Esophagus (tissue), 2 donors: ENCODE measurements at regions not wholly inside any gene's neighbourhood (a gene's known extent, or its start where the extent isn't known, plus 50 kb on each side); places are given as distances from the start of the nearest gene placed in this dataset.
"Not testable (repeated sequence)": the region's sequence is repeated elsewhere in the genome, so short reads cannot be mapped to it uniquely, and the experiment has no call there.

ENCODE experiments used
- H3K27ac ChIP-seq, 2 donors: one replicate each; pipeline ENCODE4 v1.5.1; 2013; ENCODE audit warnings: low read depth in 2 of 2, mild to moderate bottlenecking in 2 of 2, inconsistent platforms in 1 of 2, low read length in 1 of 2, moderate library complexity in 1 of 2
- H3K27me3 ChIP-seq, 2 donors: one replicate each; pipeline ENCODE4 v1.6.1; 2013; ENCODE audit warnings: low read length in 2 of 2, control low read depth in 1 of 2, mild to moderate bottlenecking in 1 of 2; ENCODE audit not compliant: insufficient read depth in 2 of 2, control insufficient read depth in 1 of 2
- H3K36me3 ChIP-seq, 2 donors: one replicate each; pipeline ENCODE4 v1.6.1; 2013; ENCODE audit warnings: low read length in 1 of 2; ENCODE audit not compliant: control insufficient read depth in 2 of 2, insufficient read depth in 2 of 2
- H3K4me1 ChIP-seq, 2 donors: one replicate each; pipeline ENCODE4 v1.6.1; 2013; ENCODE audit warnings: low read length in 1 of 2; ENCODE audit not compliant: control insufficient read depth in 2 of 2, insufficient read depth in 2 of 2
- H3K4me3 ChIP-seq, 2 donors: one replicate each; pipeline ENCODE4 v1.5.1; 2013; ENCODE audit warnings: low read length in 2 of 2, mild to moderate bottlenecking in 2 of 2, low read depth in 1 of 2, moderate library complexity in 1 of 2
- H3K9me3 ChIP-seq, 2 donors: one replicate each; pipeline ENCODE4 v1.6.1; 2013; ENCODE audit warnings: mild to moderate bottlenecking in 2 of 2, low read depth in 1 of 2, low read length in 1 of 2, moderate library complexity in 1 of 2; ENCODE audit not compliant: control insufficient read depth in 2 of 2, insufficient read depth in 1 of 2
- WGBS, 2 donors: extraction: QIAGEN DNeasy Blood & Tissue Kit; methylation state at CpG; one replicate each; pipeline ENCODE4 v1.1.7; 2013; 5-methylcytosine and 5-hydroxymethylcytosine counted together
- donor health status: healthy with polysubstance abuse.
- donor health status: Bipolar disorder and iron deficiency.

DNA sequence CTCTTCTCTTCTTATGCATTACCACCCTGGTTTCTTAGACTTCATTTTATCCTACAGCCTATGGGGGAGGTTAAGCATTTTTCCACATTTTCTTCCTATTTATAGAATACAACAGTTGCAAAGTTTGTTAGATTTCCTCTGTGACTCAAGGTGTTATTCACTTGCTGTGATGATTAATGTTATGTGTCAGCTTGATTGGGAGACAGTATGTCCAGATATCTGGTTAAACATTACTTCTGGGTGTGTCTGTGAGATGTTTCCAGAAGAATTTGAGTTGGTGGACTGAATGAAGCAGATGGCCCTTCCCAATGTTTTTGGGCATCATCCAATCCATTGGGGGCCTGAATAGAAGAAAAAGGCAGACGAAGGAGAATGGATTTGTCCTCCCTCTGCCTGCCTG lies 131.3 kb downstream of the C6orf118 start:
- WGBS, 2 donors = 32 to 65% methylated on average over 1 of the region's 1 CpG
- H3K27ac ChIP-seq = no peak overlapping the region
- H3K27me3 ChIP-seq = no peaks in the 10 kb centered on the region
- no peak overlapping the region for H3K4me3 ChIP-seq
- H3K4me1 ChIP-seq = no peaks in the 10 kb centered on the region
- H3K9me3 ChIP-seq = peaks cover 0 to 2% of the 10 kb centered on the region in 2 donors
- no peaks in the 10 kb centered on the region for H3K36me3 ChIP-seq

DNA sequence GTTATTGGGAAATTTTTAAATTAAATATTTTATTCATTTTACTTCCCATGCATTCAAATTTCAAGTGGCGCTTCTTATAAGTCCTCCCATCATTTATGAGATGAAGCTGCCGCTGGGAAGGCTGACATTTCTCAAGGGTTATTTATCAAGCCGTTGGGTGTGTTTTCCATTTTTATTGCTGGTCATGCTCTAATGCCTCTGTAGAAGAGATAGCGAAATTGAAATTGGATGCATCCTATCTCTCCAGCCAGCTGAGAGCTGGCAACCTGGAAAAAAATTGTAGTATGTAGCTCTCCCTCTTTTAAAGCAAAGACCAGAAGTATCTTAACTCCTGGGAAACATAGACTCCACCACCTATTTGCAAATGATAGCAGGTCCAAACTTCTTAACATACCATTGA lies 135.9 kb downstream of the C6orf118 start:
- 81 to 84% methylated on average over 4 of the region's 4 CpGs for WGBS, 2 donors
- Histone ChIP-seq H3K36me3 (no peaks in the 10 kb centered on the region), H3K27ac (no peak overlapping the region), H3K9me3 (peaks cover 0 to 2% of the 10 kb centered on the region in 2 donors), H3K27me3 (no peaks in the 10 kb centered on the region), H3K4me1 (no peaks in the 10 kb centered on the region), H3K4me3 (no peak overlapping the region)

- H3K27ac ChIP-seq = no peak overlapping the region
- no peak overlapping the region for H3K4me3 ChIP-seq
- H3K9me3 ChIP-seq = peaks cover 0 to 8% of the 10 kb centered on the region in 2 donors
- H3K4me1 ChIP-seq = no peaks in the 10 kb centered on the region
- H3K36me3 ChIP-seq = no peaks in the 10 kb centered on the region
- H3K27me3 ChIP-seq = no peaks in the 10 kb centered on the region
- WGBS, 2 donors = 76 to 82% methylated on average over 4 of the region's 4 CpGs
These were observed 141.5 kb downstream of the C6orf118 start for GRCh38 chr6:165167861-165168260.

GRCh38 chr6:165167311-165167710 lies 142.1 kb downstream of the C6orf118 start:
- 48 to 49% methylated on average over 2 of the region's 2 CpGs for WGBS, 2 donors
- Histone ChIP-seq H3K27me3 (no peaks in the 10 kb centered on the region), H3K9me3 (peaks cover 0 to 8% of the 10 kb centered on the region in 2 donors), H3K4me3 (no peak overlapping the region), H3K36me3 (no peaks in the 10 kb centered on the region), H3K4me1 (no peaks in the 10 kb centered on the region), H3K27ac (no peak overlapping the region)

DNA sequence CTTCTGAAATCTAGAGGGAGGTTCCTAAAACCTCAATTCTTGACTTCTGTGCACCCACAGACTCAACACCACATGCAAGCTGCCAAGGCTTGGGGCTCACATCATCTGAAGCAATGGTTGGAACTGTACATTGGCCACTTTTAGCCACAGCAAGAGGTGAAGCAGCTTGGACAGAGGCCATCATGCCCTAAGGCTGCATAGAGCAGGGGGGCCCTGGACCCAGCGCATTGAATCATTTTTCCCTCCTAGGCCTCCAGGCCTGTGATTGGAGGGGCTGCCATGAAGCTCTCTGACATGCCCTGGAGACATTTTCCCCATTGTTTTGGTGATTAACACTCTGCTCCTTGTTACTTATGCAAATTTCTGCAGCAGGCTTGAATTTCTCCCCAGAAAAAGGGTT lies 145.9 kb downstream of the C6orf118 start:
- 92 to 96% methylated on average over 1 of the region's 1 CpG for WGBS, 2 donors
- H3K9me3 ChIP-seq = peaks cover 6 to 8% of the 10 kb centered on the region in 2 donors
- H3K27ac ChIP-seq = no peak overlapping the region
- H3K4me3 ChIP-seq = no peak overlapping the region
- H3K36me3 ChIP-seq = no peaks in the 10 kb centered on the region
- H3K27me3 ChIP-seq = no peaks in the 10 kb centered on the region
- no peaks in the 10 kb centered on the region for H3K4me1 ChIP-seq

- 53 to 58% methylated on average over 1 of the region's 1 CpG for WGBS, 2 donors
- Histone ChIP-seq H3K36me3 (no peaks in the 10 kb centered on the region), H3K4me3 (no peak overlapping the region), H3K27me3 (no peaks in the 10 kb centered on the region), H3K27ac (no peak overlapping the region), H3K4me1 (no peaks in the 10 kb centered on the region), H3K9me3 (peaks cover 4 to 6% of the 10 kb centered on the region in 2 donors)
These were observed 149.9 kb downstream of the C6orf118 start for GRCh38 chr6:165159460-165159859.

DNA sequence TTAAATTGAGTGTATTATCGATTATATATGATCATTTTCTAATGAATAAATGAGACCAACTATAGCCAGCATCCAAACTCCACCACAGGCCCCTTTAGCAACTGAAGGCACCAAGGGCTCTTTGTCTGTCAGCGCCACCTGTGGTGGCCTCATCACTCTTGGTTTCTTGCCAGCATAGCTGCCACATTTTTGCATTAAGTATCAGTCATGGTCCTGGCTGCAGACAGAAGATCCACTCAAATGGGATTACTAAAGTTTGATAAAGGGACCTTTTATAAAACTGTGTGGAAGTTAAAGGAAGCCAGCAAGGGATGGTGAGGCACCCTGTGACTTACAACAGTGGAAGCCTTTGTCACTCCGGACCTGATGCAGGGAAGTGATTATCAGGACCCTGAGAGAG lies 162.9 kb downstream of the C6orf118 start:
- peaks cover 6% of the 10 kb centered on the region in 2 donors for H3K9me3 ChIP-seq
- H3K27ac ChIP-seq = no peak overlapping the region
- H3K27me3 ChIP-seq = no peaks in the 10 kb centered on the region
- no peak overlapping the region for H3K4me3 ChIP-seq
- 76 to 79% methylated on average over 3 of the region's 3 CpGs for WGBS, 2 donors
- no peaks in the 10 kb centered on the region for H3K36me3 ChIP-seq
- no peaks in the 10 kb centered on the region for H3K4me1 ChIP-seq

- Histone ChIP-seq H3K36me3 (no peaks in the 10 kb centered on the region), H3K27me3 (no peaks in the 10 kb centered on the region), H3K27ac (no peak overlapping the region), H3K9me3 (peaks cover 4 to 9% of the 10 kb centered on the region in 2 donors), H3K4me1 (no peaks in the 10 kb centered on the region), H3K4me3 (no peak overlapping the region)
- 74 to 75% methylated on average over 2 of the region's 2 CpGs for WGBS, 2 donors
These were observed 173.5 kb downstream of the C6orf118 start for GRCh38 chr6:165135889-165136288.

DNA sequence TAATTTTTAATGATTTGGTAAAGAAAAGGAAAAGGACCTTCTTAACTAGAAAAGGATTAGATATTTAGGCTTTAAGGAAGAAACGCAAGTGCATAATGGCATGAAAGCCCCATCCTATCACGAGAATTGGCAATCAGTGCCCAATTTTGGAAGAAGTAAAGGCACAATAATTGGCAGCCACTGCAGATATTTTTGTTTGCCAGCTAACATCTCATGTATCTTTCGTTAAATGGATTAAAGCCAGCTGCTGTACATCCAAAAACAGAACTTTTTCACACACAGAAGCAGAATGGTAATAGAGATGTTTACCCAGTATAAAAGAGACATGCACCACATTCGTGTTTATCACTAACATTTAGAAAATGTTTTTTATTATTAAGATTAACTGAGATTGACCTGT lies 180.3 kb downstream of the C6orf118 start:
- Histone ChIP-seq H3K4me1 (no peaks in the 10 kb centered on the region), H3K27me3 (no peaks in the 10 kb centered on the region), H3K9me3 (peaks cover 4% of the 10 kb centered on the region in 2 donors), H3K27ac (no peak overlapping the region), H3K4me3 (no peak overlapping the region), H3K36me3 (no peaks in the 10 kb centered on the region)
- 57 to 68% methylated on average over 4 of the region's 4 CpGs for WGBS, 2 donors

GRCh38 chr6:165127743-165128142 lies 181.7 kb downstream of the C6orf118 start:
- H3K9me3 ChIP-seq, H3K36me3 ChIP-seq, H3K4me3 ChIP-seq, H3K4me1 ChIP-seq, H3K27me3 ChIP-seq, H3K27ac ChIP-seq: not testable (repeated sequence)
- WGBS, 2 donors = 63 to 69% methylated on average over 17 of the region's 17 CpGs
